NCI-H1092 (cell line): ENCODE measurements at regions not wholly inside any gene's neighbourhood (a gene's known extent, or its start where the extent isn't known, plus 50 kb on each side); places are given as distances from the start of the nearest gene placed in this dataset.
"Not testable (repeated sequence)": the region's sequence is repeated elsewhere in the genome, so short reads cannot be mapped to it uniquely, and the experiment has no call there.

Experiments used
- DNase-seq: peaks from one replicate; lab custom pipeline; 2025; lab: John Stamatoyannopoulos, UW

- no peak for DNase-seq
Observed at GRCh38 chr12:67535176-67535575, 113.4 kb upstream of the DYRK2 start.

GRCh38 chr12:67535971-67536370 lies 112.6 kb upstream of the DYRK2 start:
- no peak for DNase-seq

GRCh38 chr12:67539329-67539728 lies 109.2 kb upstream of the DYRK2 start:
- no peak for DNase-seq

- no peak for DNase-seq
Observed at GRCh38 chr12:67539946-67540345, 108.6 kb upstream of the DYRK2 start.

- DNase-seq, result no peak
Observed at GRCh38 chr12:67540920-67541624, 107.5 kb upstream of the DYRK2 start.

GRCh38 chr12:67541625-67541991 lies 106.9 kb upstream of the DYRK2 start:
- DNase-seq, result no peak

- DNase-seq, result no peak
Observed at GRCh38 chr12:67543021-67543770, 105.3 kb upstream of the DYRK2 start.

GRCh38 chr12:67545298-67545697 lies 103.2 kb upstream of the DYRK2 start:
- DNase-seq, result no peak

GRCh38 chr12:67546746-67547145 lies 101.8 kb upstream of the DYRK2 start:
- no peak for DNase-seq

GRCh38 chr12:67555075-67555717 lies 93.3 kb upstream of the DYRK2 start:
- DNase-seq, result not testable (repeated sequence)

GRCh38 chr12:67558775-67559174 lies 89.8 kb upstream of the DYRK2 start:
- DNase-seq, result no peak

- DNase-seq, result no peak
Observed at GRCh38 chr12:67559751-67560150, 88.8 kb upstream of the DYRK2 start.

- DNase-seq, result no peak
Observed at GRCh38 chr12:67562513-67563287, 85.8 kb upstream of the DYRK2 start.

GRCh38 chr12:67568055-67568454 lies 80.5 kb upstream of the DYRK2 start:
- DNase-seq, result no peak

- DNase-seq, result no peak
Observed at GRCh38 chr12:67572492-67572891, 76.1 kb upstream of the DYRK2 start.

GRCh38 chr12:67573566-67573965 lies 75.0 kb upstream of the DYRK2 start:
- DNase-seq, result no peak

GRCh38 chr12:67578976-67579661 lies 69.4 kb upstream of the DYRK2 start:
- no peak for DNase-seq

- DNase-seq, result no peak
Observed at GRCh38 chr12:67579662-67580003, 68.9 kb upstream of the DYRK2 start.

GRCh38 chr12:67582238-67582834 lies 66.2 kb upstream of the DYRK2 start:
- DNase-seq, result no peak

GRCh38 chr12:67582844-67583243 lies 65.7 kb upstream of the DYRK2 start:
- DNase-seq, result no peak

GRCh38 chr12:67586951-67587350 lies 61.6 kb upstream of the DYRK2 start:
- DNase-seq, result no peak

- DNase-seq, result no peak
Observed at GRCh38 chr12:67589078-67589477, 59.5 kb upstream of the DYRK2 start.
